ENCODE measurements at regions not wholly inside any gene's neighbourhood (a gene's known extent, or its start where the extent isn't known, plus 50 kb on each side); places are given as distances from the start of the nearest gene placed in this dataset.

- Histone ChIP-seq H3K27me3 (no peaks in the 10 kb centered on the region), H3K27ac (no peak overlapping the region), H3K36me3 (no peaks in the 10 kb centered on the region), H3K4me1 (no peaks in the 10 kb centered on the region), H3K4me3 (no peak overlapping the region), H3K9ac (ENCODE audit: low read depth in 2 of 2, low read length in 2 of 2) (no peak overlapping the region), H3K9me3 (no peaks in the 10 kb centered on the region)
- intact Hi-C loops (cut with DNase I) = no loop called here
- DNase-seq = no peak
- TF ChIP-seq CTCF (IDR thresholded peaks at IDR 0.05) = no peak
These were observed 103.5 kb upstream of the NR3C1 start for GRCh38 chr5:143506836-143507552.

GRCh38 chr5:143505934-143506333 lies 102.4 kb upstream of the NR3C1 start:
- TF ChIP-seq CTCF (IDR thresholded peaks at IDR 0.05) = no peak
- H3K9ac ChIP-seq (ENCODE audit: low read depth in 2 of 2, low read length in 2 of 2) = no peak overlapping the region
- no peaks in the 10 kb centered on the region for H3K36me3 ChIP-seq
- no peaks in the 10 kb centered on the region for H3K27me3 ChIP-seq
- H3K9me3 ChIP-seq = no peaks in the 10 kb centered on the region
- H3K27ac ChIP-seq = no peak overlapping the region
- intact Hi-C loops (cut with DNase I) = no loop called here
- no peak overlapping the region for H3K4me3 ChIP-seq
- no peaks in the 10 kb centered on the region for H3K4me1 ChIP-seq
- DNase-seq = no peak

- Histone ChIP-seq H3K4me3 (no peak overlapping the region), H3K27ac (no peak overlapping the region), H3K36me3 (no peaks in the 10 kb centered on the region), H3K4me1 (no peaks in the 10 kb centered on the region), H3K9ac (ENCODE audit: low read depth in 2 of 2, low read length in 2 of 2) (no peak overlapping the region), H3K27me3 (no peaks in the 10 kb centered on the region), H3K9me3 (no peaks in the 10 kb centered on the region)
- intact Hi-C loops (cut with DNase I) = no loop called here
- no peak for DNase-seq
- TF ChIP-seq CTCF (IDR thresholded peaks at IDR 0.05) = no peak
These were observed 101.9 kb upstream of the NR3C1 start for GRCh38 chr5:143505354-143505753.

- TF ChIP-seq CTCF (IDR thresholded peaks at IDR 0.05) = no peak
- H3K4me1 ChIP-seq = no peaks in the 10 kb centered on the region
- H3K36me3 ChIP-seq = no peaks in the 10 kb centered on the region
- no peak for DNase-seq
- H3K27ac ChIP-seq = no peak overlapping the region
- H3K4me3 ChIP-seq = no peak overlapping the region
- no peak overlapping the region for H3K9ac ChIP-seq (ENCODE audit: low read depth in 2 of 2, low read length in 2 of 2)
- H3K27me3 ChIP-seq = no peaks in the 10 kb centered on the region
- intact Hi-C loops (cut with DNase I) = no loop called here
- no peaks in the 10 kb centered on the region for H3K9me3 ChIP-seq
These were observed 98.0 kb upstream of the NR3C1 start for GRCh38 chr5:143501310-143502044.

GRCh38 chr5:143499480-143500114 lies 96.1 kb upstream of the NR3C1 start:
- no peaks in the 10 kb centered on the region for H3K27me3 ChIP-seq
- H3K4me1 ChIP-seq = no peaks in the 10 kb centered on the region
- H3K36me3 ChIP-seq = no peaks in the 10 kb centered on the region
- no peak overlapping the region for H3K9ac ChIP-seq (ENCODE audit: low read depth in 2 of 2, low read length in 2 of 2)
- intact Hi-C loops (cut with DNase I) = no loop called here
- no peak for DNase-seq
- H3K27ac ChIP-seq = no peak overlapping the region
- H3K4me3 ChIP-seq = no peak overlapping the region
- no peaks in the 10 kb centered on the region for H3K9me3 ChIP-seq
- no peak for TF ChIP-seq CTCF (IDR thresholded peaks at IDR 0.05)

All from colonic mucosa (tissue), 4 donors.